ENCODE measurements at regions not wholly inside any gene's neighbourhood (a gene's known extent, or its start where the extent isn't known, plus 50 kb on each side); places are given as distances from the start of the nearest gene placed in this dataset.

GRCh38 chr10:10346390-10347150 is 671.1 kb upstream of the CELF2 start:
- peak; percentile 39 for DNase-seq
- Mint-ChIP-seq H3K27ac (ENCODE audit: unreplicated experiment) (no peak overlapping the region), H3K4me1 (ENCODE audit: low read depth, unreplicated experiment) (peaks cover 2% of the 10 kb centered on the region), H3K9me3 (ENCODE audit: unreplicated experiment) (no peaks in the 10 kb centered on the region), H3K36me3 (ENCODE audit: unreplicated experiment) (no peaks in the 10 kb centered on the region), H3K4me3 (ENCODE audit: unreplicated experiment) (no peak overlapping the region), H3K27me3 (ENCODE audit: unreplicated experiment) (no peaks in the 10 kb centered on the region)
- TF ChIP-seq, protein P1, sequence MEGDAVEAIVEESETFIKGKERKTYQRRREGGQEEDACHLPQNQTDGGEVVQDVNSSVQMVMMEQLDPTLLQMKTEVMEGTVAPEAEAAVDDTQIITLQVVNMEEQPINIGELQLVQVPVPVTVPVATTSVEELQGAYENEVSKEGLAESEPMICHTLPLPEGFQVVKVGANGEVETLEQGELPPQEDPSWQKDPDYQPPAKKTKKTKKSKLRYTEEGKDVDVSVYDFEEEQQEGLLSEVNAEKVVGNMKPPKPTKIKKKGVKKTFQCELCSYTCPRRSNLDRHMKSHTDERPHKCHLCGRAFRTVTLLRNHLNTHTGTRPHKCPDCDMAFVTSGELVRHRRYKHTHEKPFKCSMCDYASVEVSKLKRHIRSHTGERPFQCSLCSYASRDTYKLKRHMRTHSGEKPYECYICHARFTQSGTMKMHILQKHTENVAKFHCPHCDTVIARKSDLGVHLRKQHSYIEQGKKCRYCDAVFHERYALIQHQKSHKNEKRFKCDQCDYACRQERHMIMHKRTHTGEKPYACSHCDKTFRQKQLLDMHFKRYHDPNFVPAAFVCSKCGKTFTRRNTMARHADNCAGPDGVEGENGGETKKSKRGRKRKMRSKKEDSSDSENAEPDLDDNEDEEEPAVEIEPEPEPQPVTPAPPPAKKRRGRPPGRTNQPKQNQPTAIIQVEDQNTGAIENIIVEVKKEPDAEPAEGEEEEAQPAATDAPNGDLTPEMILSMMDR (IDR thresholded peaks at IDR 0.05; ENCODE audit: partially characterized antibody, unreplicated experiment) = no peak

- TF ChIP-seq, protein P1 (IDR thresholded peaks at IDR 0.05; ENCODE audit: partially characterized antibody, unreplicated experiment) = no peak
- Mint-ChIP-seq H3K27ac (ENCODE audit: unreplicated experiment) (no peak overlapping the region), H3K4me3 (ENCODE audit: unreplicated experiment) (no peak overlapping the region), H3K27me3 (ENCODE audit: unreplicated experiment) (no peaks in the 10 kb centered on the region), H3K36me3 (ENCODE audit: unreplicated experiment) (no peaks in the 10 kb centered on the region), H3K4me1 (ENCODE audit: low read depth, unreplicated experiment) (peaks cover 6% of the 10 kb centered on the region), H3K9me3 (ENCODE audit: unreplicated experiment) (no peaks in the 10 kb centered on the region)
- no peak for DNase-seq
Observed at GRCh38 chr10:10350050-10350449, 667.6 kb upstream of the CELF2 start.

GRCh38 chr10:10351451-10351850 is 666.2 kb upstream of the CELF2 start:
- no peaks in the 10 kb centered on the region for H3K36me3 Mint-ChIP-seq (ENCODE audit: unreplicated experiment)
- peaks cover 6% of the 10 kb centered on the region for H3K4me1 Mint-ChIP-seq (ENCODE audit: low read depth, unreplicated experiment)
- no peaks in the 10 kb centered on the region for H3K27me3 Mint-ChIP-seq (ENCODE audit: unreplicated experiment)
- no peak overlapping the region for H3K4me3 Mint-ChIP-seq (ENCODE audit: unreplicated experiment)
- TF ChIP-seq, protein P1 (IDR thresholded peaks at IDR 0.05; ENCODE audit: partially characterized antibody, unreplicated experiment) = no peak
- no peaks in the 10 kb centered on the region for H3K9me3 Mint-ChIP-seq (ENCODE audit: unreplicated experiment)
- no peak overlapping the region for H3K27ac Mint-ChIP-seq (ENCODE audit: unreplicated experiment)
- no peak for DNase-seq

DNA sequence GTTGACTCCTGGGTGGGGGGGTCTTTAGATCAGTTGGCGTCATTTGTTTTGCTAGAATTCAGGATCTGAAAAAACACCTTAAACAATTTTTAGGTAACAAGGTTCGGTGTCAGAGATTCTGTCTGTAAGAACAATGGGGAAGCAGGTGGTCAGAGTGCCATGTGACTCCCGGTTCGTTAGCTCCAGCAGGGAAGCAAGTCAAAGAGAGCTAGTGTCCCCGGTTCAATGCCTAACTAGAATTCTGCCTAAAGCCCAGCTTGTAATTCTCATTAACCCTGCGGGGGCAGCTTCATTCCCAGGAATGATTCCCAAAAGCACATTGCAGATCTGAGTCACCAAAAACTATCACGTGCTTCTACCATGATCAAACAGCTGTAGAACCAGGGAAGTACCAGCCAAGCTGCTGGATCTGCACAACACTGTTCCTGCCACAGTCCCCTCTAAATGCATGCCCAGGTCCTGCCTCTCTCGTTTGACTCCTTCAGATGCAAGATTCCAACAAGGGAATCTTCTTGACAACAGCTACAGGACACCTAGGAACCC is 664.3 kb upstream of the CELF2 start:
- TF ChIP-seq, protein P1 (IDR thresholded peaks at IDR 0.05; ENCODE audit: partially characterized antibody, unreplicated experiment) = no peak
- no peak overlapping the region for H3K4me3 Mint-ChIP-seq (ENCODE audit: unreplicated experiment)
- no peaks in the 10 kb centered on the region for H3K27me3 Mint-ChIP-seq (ENCODE audit: unreplicated experiment)
- H3K9me3 Mint-ChIP-seq (ENCODE audit: unreplicated experiment) = no peaks in the 10 kb centered on the region
- no peaks in the 10 kb centered on the region for H3K36me3 Mint-ChIP-seq (ENCODE audit: unreplicated experiment)
- peaks cover 4% of the 10 kb centered on the region for H3K4me1 Mint-ChIP-seq (ENCODE audit: low read depth, unreplicated experiment)
- H3K27ac Mint-ChIP-seq (ENCODE audit: unreplicated experiment) = no peak overlapping the region
- no peak for DNase-seq

DNA sequence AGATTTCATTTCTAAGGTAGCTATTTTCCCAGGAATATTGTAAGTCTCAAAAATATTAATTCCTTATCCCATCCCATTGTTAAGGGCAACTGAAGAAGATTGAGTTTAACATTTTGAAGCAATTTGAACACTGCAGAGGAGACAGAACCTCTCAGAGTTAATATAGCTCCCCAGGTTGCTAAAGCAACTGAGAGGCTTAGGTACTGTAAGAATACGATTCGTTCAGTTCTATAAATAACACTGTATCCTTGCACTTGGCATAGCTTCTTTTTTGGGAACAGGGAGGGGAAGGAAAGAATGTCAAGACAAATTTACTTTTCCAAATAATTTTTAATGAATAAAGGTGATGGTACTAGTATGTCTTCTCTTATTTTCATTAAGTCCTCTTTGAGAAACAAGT is 658.4 kb upstream of the CELF2 start:
- Mint-ChIP-seq H3K27me3 (ENCODE audit: unreplicated experiment) (peaks cover 1% of the 10 kb centered on the region), H3K36me3 (ENCODE audit: unreplicated experiment) (no peaks in the 10 kb centered on the region), H3K4me3 (ENCODE audit: unreplicated experiment) (no peak overlapping the region), H3K4me1 (ENCODE audit: low read depth, unreplicated experiment) (peaks cover 4% of the 10 kb centered on the region), H3K9me3 (ENCODE audit: unreplicated experiment) (no peaks in the 10 kb centered on the region), H3K27ac (ENCODE audit: unreplicated experiment) (no peak overlapping the region)
- DNase-seq = no peak
- TF ChIP-seq, protein P1 (IDR thresholded peaks at IDR 0.05; ENCODE audit: partially characterized antibody, unreplicated experiment) = no peak
